GM23338 (cell line): ENCODE measurements at regions not wholly inside any gene's neighbourhood (a gene's known extent, or its start where the extent isn't known, plus 50 kb on each side); places are given as distances from the start of the nearest gene placed in this dataset.

Source experiments
- ATAC-seq: fragments of 200-7000 bp; cut with Tn5 transposase; 3 replicates; pipeline ENCODE4 v1.9.1; 2020
- DNase-seq: peaks from one replicate; pipeline ENCODE4 v3.0.0-alpha.2; 2015; ENCODE audit warnings: low spot score
- H2AFZ ChIP-seq: fragments of 200-600 bp; sonication (generic); 2 replicates; pipeline ENCODE4 v1.8.0; 2016; ENCODE audit warnings: antibody characterized with exemption, mild to moderate bottlenecking, moderate library complexity
- H3F3A ChIP-seq: fragments of 200-600 bp; sonication (generic); replicated peaks from 2 replicates; pipeline ENCODE4 v1.8.0; 2017; ENCODE audit warnings: antibody characterized with exemption, mixed run types, low read depth
- H3K27ac ChIP-seq: fragments of 200-600 bp; sonication (generic); 2 replicates; pipeline ENCODE4 v1.6.1; 2016; ENCODE audit warnings: low read depth
- H3K27me3 ChIP-seq: fragments of 200-600 bp; sonication (generic); 2 replicates; pipeline ENCODE4 v1.8.0; 2016; ENCODE audit warnings: mild to moderate bottlenecking, mixed run types, moderate library complexity; ENCODE audit not compliant: insufficient read depth
- H3K36me3 ChIP-seq: fragments of 200-600 bp; sonication (generic); 2 replicates; pipeline ENCODE4 v1.8.0; 2016; ENCODE audit warnings: mild to moderate bottlenecking; ENCODE audit not compliant: insufficient read depth
- H3K4me1 ChIP-seq: fragments of 200-600 bp; sonication (generic); 2 replicates; pipeline ENCODE4 v1.8.0; 2016; ENCODE audit warnings: mild to moderate bottlenecking, moderate library complexity; ENCODE audit not compliant: insufficient read depth
- H3K4me2 ChIP-seq: fragments of 200-600 bp; sonication (generic); 2 replicates; pipeline ENCODE4 v1.7.1; 2017; ENCODE audit warnings: mixed run types
- H3K4me3 ChIP-seq: fragments of 200-600 bp; sonication (generic); 2 replicates; pipeline ENCODE4 v1.6.1; 2016; ENCODE audit warnings: mixed run types
- H3K79me2 ChIP-seq: fragments of 200-600 bp; sonication (generic); replicated peaks from 2 replicates; pipeline ENCODE4 v1.8.0; 2017; ENCODE audit warnings: mild to moderate bottlenecking; ENCODE audit not compliant: insufficient read depth
- H3K9me2 ChIP-seq: fragments of 200-600 bp; sonication (generic); 2 replicates; pipeline ENCODE4 v1.8.0; 2017; ENCODE audit not compliant: insufficient read depth
- H4K20me1 ChIP-seq: fragments of 200-600 bp; sonication (generic); replicated peaks from 2 replicates; pipeline ENCODE4 v1.8.0; 2017; ENCODE audit warnings: mild to moderate bottlenecking; ENCODE audit not compliant: insufficient read depth
- H3K27ac Mint-ChIP-seq: 2 replicates; pipeline ENCODE4 v1.8.0; 2020; ENCODE audit warnings: inconsistent platforms, mild to moderate bottlenecking, moderate library complexity, mixed read lengths
- H3K27me3 Mint-ChIP-seq: 3 replicates; pipeline ENCODE4 v1.8.0; 2022; ENCODE audit warnings: low read depth, mild to moderate bottlenecking, moderate library complexity, mixed read lengths, inconsistent platforms; ENCODE audit not compliant: insufficient read depth, poor library complexity
- H3K36me3 Mint-ChIP-seq: 3 replicates; pipeline ENCODE4 v1.8.0; 2021; ENCODE audit warnings: low read depth, mild to moderate bottlenecking, inconsistent platforms, moderate library complexity, mixed read lengths
- H3K4me1 Mint-ChIP-seq: 3 replicates; pipeline ENCODE4 v1.8.0; 2020; ENCODE audit warnings: mild to moderate bottlenecking, inconsistent platforms, mixed read lengths
- H3K4me3 Mint-ChIP-seq: 3 replicates; pipeline ENCODE4 v1.8.0; 2021; ENCODE audit warnings: moderate library complexity, mild to moderate bottlenecking, inconsistent platforms, mixed read lengths
- H3K9me3 Mint-ChIP-seq: 3 replicates; pipeline ENCODE4 v1.8.0; 2020; ENCODE audit warnings: moderate library complexity, mild to moderate bottlenecking, inconsistent platforms, mixed read lengths
- CREB1 ChIP-seq: fragments of 250-450 bp; sonication (Bioruptor Pico); IDR thresholded peaks from 2 replicates; pipeline ENCODE4 v1.5.0; 2020; ENCODE audit warnings: low read depth, mild to moderate bottlenecking, moderate library complexity
- CTCF ChIP-seq, 2 experiments: fragments of 200-600 bp in 1 of 2; sonication (generic) in 1 of 2; conservative IDR thresholded peaks; 2 replicates each; pipeline versions ENCODE4 v1.5.1 to v1.6.1; 2016 to 2017; ENCODE audit warnings: antibody characterized with exemption in 2 of 2, low read depth in 2 of 2, mild to moderate bottlenecking in 2 of 2, moderate library complexity in 1 of 2
- ETS1 ChIP-seq: IDR thresholded peaks from 2 replicates; pipeline ENCODE4 v1.6.1; 2016; ENCODE audit warnings: antibody characterized with exemption
- EZH2 ChIP-seq: fragments of 200-600 bp; sonication (generic); IDR thresholded peaks from one replicate; pipeline ENCODE4 v1.8.0; 2017; ENCODE audit warnings: antibody characterized with exemption, mild to moderate bottlenecking, low read depth; ENCODE audit not compliant: unreplicated experiment
- EZH2phosphoT487 ChIP-seq: fragments of 200-600 bp; sonication (generic); IDR thresholded peaks from one replicate; pipeline ENCODE4 v1.8.1; 2018; ENCODE audit warnings: antibody characterized with exemption; ENCODE audit not compliant: unreplicated experiment
- JUNB ChIP-seq: IDR thresholded peaks from one replicate; pipeline ENCODE4 v1.6.1; 2016; ENCODE audit warnings: antibody characterized with exemption; ENCODE audit not compliant: unreplicated experiment
- NANOG ChIP-seq: IDR thresholded peaks from 2 replicates; pipeline ENCODE4 v1.6.1; 2016; ENCODE audit warnings: antibody characterized with exemption, borderline replicate concordance
- POLR2AphosphoS5 ChIP-seq: IDR thresholded peaks from 2 replicates; pipeline ENCODE4 v1.6.1; 2016; ENCODE audit warnings: antibody characterized with exemption, low read depth
- REST ChIP-seq: IDR thresholded peaks from one replicate; pipeline ENCODE4 v1.6.1; 2018; ENCODE audit warnings: antibody characterized with exemption; ENCODE audit not compliant: unreplicated experiment
- STAT1 ChIP-seq: IDR thresholded peaks from one replicate; pipeline ENCODE4 v1.6.1; 2016; ENCODE audit warnings: antibody characterized with exemption; ENCODE audit not compliant: unreplicated experiment
- ZNF114 ChIP-seq: fragments of 250-450 bp; sonication (Bioruptor Pico); IDR thresholded peaks from 2 replicates; pipeline ENCODE4 v1.5.0; 2020; ENCODE audit warnings: mild to moderate bottlenecking, moderate library complexity
- ZNF331 ChIP-seq: fragments of 250-450 bp; sonication (Bioruptor Pico); IDR thresholded peaks from 2 replicates; pipeline ENCODE4 v1.5.0; 2020; ENCODE audit warnings: low read depth, mild to moderate bottlenecking, moderate library complexity
- ZNF462 ChIP-seq: fragments of 250-450 bp; sonication (Bioruptor Pico); IDR thresholded peaks from 2 replicates; pipeline ENCODE4 v1.5.0; 2020; ENCODE audit warnings: mild to moderate bottlenecking, moderate library complexity

GRCh38 chr4:72876946-72877345 lies 192.6 kb downstream of the COX18 start:
- ATAC-seq (no peak), DNase-seq (no peak)
- H3K27ac Mint-ChIP-seq, result no peak overlapping the region
- Histone ChIP-seq H3K79me2 (no peaks in the 10 kb centered on the region), H3K4me3 (no peak overlapping the region), H3K27me3 (peaks cover 3% of the 10 kb centered on the region; the same call in 1 of the 2 replicates), H3F3A (no peaks in the 10 kb centered on the region), H2AFZ (no peak overlapping the region), H4K20me1 (no peaks in the 10 kb centered on the region), H3K9me2 (no peaks in the 10 kb centered on the region), H3K4me1 (peaks cover 8% of the 10 kb centered on the region; the same call in 1 of the 2 replicates), H3K27ac (no peak overlapping the region), H3K36me3 (no peaks in the 10 kb centered on the region), H3K4me2 (no peak overlapping the region)
- peaks cover 10% of the 10 kb centered on the region; the same call in 2 of the 3 replicates for H3K36me3 Mint-ChIP-seq
- no peaks in the 10 kb centered on the region for H3K4me1 Mint-ChIP-seq
- no peaks in the 10 kb centered on the region for H3K27me3 Mint-ChIP-seq
- peaks cover 34% of the 10 kb centered on the region for H3K9me3 Mint-ChIP-seq
- H3K4me3 Mint-ChIP-seq, result no peak overlapping the region
- TF ChIP-seq ETS1, result no peak
- no peak for TF ChIP-seq EZH2phosphoT487
- TF ChIP-seq CREB1 (CRISPR knock-in tag), result no peak
- TF ChIP-seq ZNF331, result no peak
- no peak for TF ChIP-seq CTCF (conservative IDR thresholded peaks at IDR 0.05; ENCODE audit: low read depth in 2 of 2)
- no peak for TF ChIP-seq REST
- no peak for TF ChIP-seq JUNB
- TF ChIP-seq NANOG, result no peak
- TF ChIP-seq STAT1, result no peak
- no peak for TF ChIP-seq POLR2AphosphoS5
- TF ChIP-seq ZNF114 (CRISPR knock-in tag), result no peak
- no peak for TF ChIP-seq EZH2
- no peak for TF ChIP-seq ZNF462 (CRISPR knock-in tag)
